IPS-18a (cell line): ENCODE measurements at regions not wholly inside any gene's neighbourhood (a gene's known extent, or its start where the extent isn't known, plus 50 kb on each side); places are given as distances from the start of the nearest gene placed in this dataset.

Source experiments
- H3K27ac ChIP-seq: one replicate; pipeline ENCODE4 v1.5.1; 2013; ENCODE audit warnings: low read length
- H3K27me3 ChIP-seq: one replicate; pipeline ENCODE4 v1.6.1; 2013; ENCODE audit warnings: mild to moderate bottlenecking, low read length; ENCODE audit not compliant: control insufficient read depth, insufficient read depth
- H3K36me3 ChIP-seq: one replicate; pipeline ENCODE4 v1.6.1; 2013; ENCODE audit warnings: low read depth, low read length; ENCODE audit not compliant: control insufficient read depth
- H3K4me1 ChIP-seq: one replicate; pipeline ENCODE4 v1.6.1; 2013; ENCODE audit warnings: low read depth, low read length; ENCODE audit not compliant: control insufficient read depth
- H3K4me3 ChIP-seq: one replicate; pipeline ENCODE4 v1.5.1; 2013; ENCODE audit warnings: low read length
- H3K9ac ChIP-seq: one replicate; pipeline ENCODE4 v1.6.1; 2013; ENCODE audit warnings: mild to moderate bottlenecking, low read length, moderate library complexity
- H3K9me3 ChIP-seq: one replicate; pipeline ENCODE4 v1.6.1; 2013; ENCODE audit warnings: low read depth, low read length; ENCODE audit not compliant: control insufficient read depth

DNA sequence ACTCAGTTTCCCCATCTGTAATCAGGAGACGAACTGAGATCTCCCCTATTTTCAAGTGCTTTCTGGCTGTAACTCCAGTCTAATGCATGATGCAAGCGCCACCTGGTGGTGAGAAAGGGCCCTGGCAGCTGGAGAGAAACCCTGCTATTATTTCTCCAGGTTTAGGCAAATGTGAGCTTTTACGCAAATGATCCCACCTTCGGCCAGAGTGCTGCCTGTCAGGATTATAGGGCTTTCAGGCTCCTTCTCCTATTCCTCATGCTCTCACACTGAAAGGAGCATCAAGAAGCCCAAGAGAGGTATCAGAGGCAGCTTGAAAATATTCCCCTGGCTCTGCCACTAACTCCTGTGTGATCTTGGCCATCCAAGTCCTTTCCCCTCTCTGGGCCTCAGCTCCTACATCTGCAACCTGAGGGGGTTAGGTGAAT lies 93.9 kb upstream of the RASGRF1 start:
- Histone ChIP-seq H3K27ac (no peak overlapping the region), H3K4me1 (no peaks in the 10 kb centered on the region), H3K9ac (no peak overlapping the region), H3K4me3 (no peak overlapping the region), H3K27me3 (no peaks in the 10 kb centered on the region), H3K36me3 (no peaks in the 10 kb centered on the region), H3K9me3 (no peaks in the 10 kb centered on the region)

GRCh38 chr15:79180318-79180717 lies 89.7 kb upstream of the RASGRF1 start:
- Histone ChIP-seq H3K4me1 (no peaks in the 10 kb centered on the region), H3K4me3 (no peak overlapping the region), H3K9me3 (no peaks in the 10 kb centered on the region), H3K27ac (no peak overlapping the region), H3K9ac (no peak overlapping the region), H3K36me3 (no peaks in the 10 kb centered on the region), H3K27me3 (no peaks in the 10 kb centered on the region)

DNA sequence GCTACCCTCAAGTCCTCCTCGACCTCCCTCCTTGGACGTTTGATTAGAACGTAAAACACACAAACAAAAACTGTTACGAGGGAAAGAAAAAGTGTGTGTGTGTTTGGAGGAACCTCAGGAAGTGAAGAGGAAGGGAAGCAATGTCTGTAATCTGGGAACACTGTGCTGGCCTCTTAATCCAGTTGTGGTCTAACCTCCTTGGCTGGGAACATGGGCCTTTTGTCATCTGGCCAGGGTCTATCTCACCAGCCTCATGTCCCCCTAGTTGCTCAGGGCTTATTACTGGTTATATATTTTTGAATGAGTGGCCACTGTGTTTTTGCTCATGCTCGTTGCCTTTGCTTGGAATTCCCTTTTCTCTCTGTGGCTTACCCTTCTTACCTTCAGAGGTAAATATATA lies 89.0 kb upstream of the RASGRF1 start:
- Histone ChIP-seq H3K4me3 (no peak overlapping the region), H3K36me3 (no peaks in the 10 kb centered on the region), H3K27me3 (no peaks in the 10 kb centered on the region), H3K4me1 (no peaks in the 10 kb centered on the region), H3K27ac (no peak overlapping the region), H3K9me3 (no peaks in the 10 kb centered on the region), H3K9ac (no peak overlapping the region)

DNA sequence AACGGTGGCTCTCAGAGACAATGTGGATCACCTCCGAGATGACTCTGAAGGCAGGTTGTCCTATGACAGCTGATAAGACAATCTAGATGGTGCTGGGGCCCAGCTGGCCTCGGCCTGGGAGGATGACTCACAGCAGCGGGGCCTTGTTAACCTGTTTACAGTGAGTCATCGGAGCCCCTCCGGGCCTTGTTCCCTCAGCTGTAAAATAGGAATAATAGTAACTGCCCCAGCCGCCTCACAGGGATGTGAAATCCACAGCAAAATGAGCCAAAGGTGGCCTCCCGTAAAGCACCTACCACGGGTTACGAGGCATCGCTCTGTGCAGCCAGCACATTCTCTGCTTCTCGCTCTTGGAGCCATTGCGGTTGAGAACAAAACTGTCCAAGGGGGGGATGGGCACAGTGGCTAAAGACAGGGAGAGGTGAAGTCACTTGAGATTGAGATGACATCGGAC lies 88.6 kb upstream of the RASGRF1 start:
- Histone ChIP-seq H3K27ac (no peak overlapping the region), H3K27me3 (no peaks in the 10 kb centered on the region), H3K9me3 (no peaks in the 10 kb centered on the region), H3K36me3 (no peaks in the 10 kb centered on the region), H3K9ac (no peak overlapping the region), H3K4me3 (no peak overlapping the region), H3K4me1 (no peaks in the 10 kb centered on the region)

GRCh38 chr15:79178594-79178993 lies 88.0 kb upstream of the RASGRF1 start:
- no peak overlapping the region for H3K27ac ChIP-seq
- H3K27me3 ChIP-seq, result no peaks in the 10 kb centered on the region
- no peak overlapping the region for H3K9ac ChIP-seq
- no peak overlapping the region for H3K4me3 ChIP-seq
- no peaks in the 10 kb centered on the region for H3K36me3 ChIP-seq
- H3K4me1 ChIP-seq, result no peaks in the 10 kb centered on the region
- no peaks in the 10 kb centered on the region for H3K9me3 ChIP-seq

DNA sequence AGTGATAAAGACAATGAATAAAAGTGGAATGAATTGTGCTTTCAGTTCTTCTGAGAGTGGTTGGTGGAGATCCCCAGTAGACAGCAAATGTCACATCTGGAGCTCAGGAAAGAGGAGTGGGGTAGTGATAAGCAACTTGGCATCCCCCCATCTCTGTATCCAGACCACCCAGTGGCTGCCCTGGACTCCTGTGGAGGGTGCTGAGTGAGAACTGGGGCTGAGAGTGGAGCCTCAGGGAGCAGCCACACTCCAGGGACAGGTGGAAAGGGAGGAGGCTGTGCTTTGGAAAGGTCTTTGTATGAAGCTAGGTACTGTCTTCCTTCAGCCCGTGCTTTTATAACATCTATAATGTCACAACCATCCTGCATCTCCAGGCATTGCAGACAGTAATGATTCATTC lies 85.6 kb upstream of the RASGRF1 start:
- Histone ChIP-seq H3K4me1 (peaks cover 9% of the 10 kb centered on the region), H3K36me3 (no peaks in the 10 kb centered on the region), H3K4me3 (no peak overlapping the region), H3K27me3 (no peaks in the 10 kb centered on the region), H3K27ac (no peak overlapping the region), H3K9me3 (no peaks in the 10 kb centered on the region), H3K9ac (no peak overlapping the region)

DNA sequence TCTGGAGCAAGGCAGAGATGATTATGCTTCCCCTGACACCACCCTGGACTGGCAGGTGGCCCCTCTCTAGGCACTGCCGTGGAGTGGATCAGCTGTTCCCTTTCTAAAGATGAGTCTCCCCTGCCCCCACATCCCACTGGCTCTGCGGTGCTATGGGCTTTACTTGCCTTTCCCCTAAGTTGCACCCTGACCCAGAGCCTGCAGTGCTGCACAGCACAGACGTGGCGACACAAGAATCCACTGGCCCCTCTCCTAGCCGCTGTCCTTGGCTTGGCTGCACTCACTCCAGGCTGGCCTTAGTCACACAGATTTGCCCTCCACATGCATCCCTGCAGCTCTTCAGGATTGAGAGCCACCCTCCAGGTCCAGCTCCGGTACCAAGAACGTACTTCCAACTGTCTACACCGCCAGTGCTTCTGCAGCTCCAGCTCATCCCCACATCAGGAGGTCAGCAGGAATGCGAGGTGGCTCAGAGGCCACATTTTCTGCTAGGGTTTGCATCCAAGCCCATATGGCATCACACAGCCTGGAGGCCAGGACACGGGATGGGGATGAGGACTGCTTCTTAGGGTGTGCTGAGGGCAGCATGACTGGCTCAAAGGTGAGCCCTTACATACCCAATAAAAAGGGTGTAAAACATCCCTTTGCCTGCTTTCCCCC lies 82.4 kb upstream of the RASGRF1 start:
- no peak overlapping the region for H3K4me3 ChIP-seq
- no peak overlapping the region for H3K9ac ChIP-seq
- no peaks in the 10 kb centered on the region for H3K27me3 ChIP-seq
- H3K27ac ChIP-seq, result no peak overlapping the region
- no peaks in the 10 kb centered on the region for H3K36me3 ChIP-seq
- H3K9me3 ChIP-seq, result no peaks in the 10 kb centered on the region
- peaks cover 13% of the 10 kb centered on the region for H3K4me1 ChIP-seq

DNA sequence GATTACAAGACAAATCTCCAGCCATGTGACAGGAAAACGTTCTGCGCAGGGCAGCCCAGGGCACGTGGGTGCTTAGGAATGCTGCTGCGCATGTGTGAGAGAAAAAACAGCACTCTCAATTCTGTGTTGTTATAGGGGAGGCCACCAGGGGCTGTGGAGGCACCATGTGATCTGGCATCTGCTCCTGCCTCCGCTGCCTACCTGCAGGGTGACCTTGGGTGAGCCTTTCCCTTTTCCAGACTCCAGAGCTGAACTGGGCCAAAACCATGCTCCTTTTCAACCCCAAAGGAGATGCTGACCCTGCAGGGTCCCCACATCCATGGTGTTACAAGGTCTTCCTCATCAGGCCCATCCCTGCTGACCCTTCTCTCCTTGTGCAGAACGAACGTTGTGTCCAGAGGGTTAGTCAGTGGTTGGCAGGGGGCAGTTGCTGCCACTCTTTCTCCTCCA lies 81.5 kb upstream of the RASGRF1 start:
- H3K27me3 ChIP-seq, result no peaks in the 10 kb centered on the region
- H3K9ac ChIP-seq, result no peak overlapping the region
- H3K27ac ChIP-seq, result no peak overlapping the region

DNA sequence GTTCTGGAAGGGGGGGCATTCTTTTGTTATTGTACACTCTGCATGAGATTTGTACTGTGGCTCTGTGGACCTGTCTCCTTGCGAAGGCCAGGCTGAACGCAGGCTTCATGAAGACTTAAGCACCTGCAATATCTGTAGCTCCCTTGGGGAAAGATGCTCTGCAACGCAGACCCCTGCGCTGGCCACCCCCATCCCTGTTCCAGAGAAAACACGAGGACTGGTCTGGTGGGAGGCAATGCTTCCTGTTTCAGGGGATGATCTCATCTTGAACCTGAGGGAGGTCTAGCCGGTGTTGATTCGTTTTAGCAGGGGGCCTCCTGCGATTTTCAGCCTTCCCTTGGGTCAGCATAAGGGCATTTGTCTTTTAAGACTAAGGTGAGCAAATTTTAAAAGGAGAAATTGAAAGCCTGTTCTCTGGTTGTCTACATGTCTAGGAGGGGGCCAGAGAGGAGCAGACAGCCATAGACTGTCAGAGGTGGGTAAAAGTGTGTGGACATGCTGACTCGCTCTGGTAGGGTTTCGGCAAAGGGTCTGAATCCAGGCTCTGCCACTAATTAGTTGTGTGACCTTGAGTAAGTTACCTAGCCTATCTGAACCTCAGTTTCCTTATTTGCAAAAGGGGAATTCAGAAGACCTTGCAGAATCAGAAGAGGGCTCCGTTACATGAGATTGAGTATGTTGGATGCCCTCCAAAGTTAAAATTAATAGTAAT lies 80.9 kb upstream of the RASGRF1 start:
- Histone ChIP-seq H3K4me1 (peaks cover 13% of the 10 kb centered on the region), H3K9me3 (no peaks in the 10 kb centered on the region), H3K4me3 (no peak overlapping the region), H3K27me3 (no peaks in the 10 kb centered on the region), H3K36me3 (no peaks in the 10 kb centered on the region), H3K27ac (no peak overlapping the region), H3K9ac (no peak overlapping the region)

More for the DNA sequence above, 81.5 kb upstream of the RASGRF1 start:
- no peaks in the 10 kb centered on the region for H3K9me3 ChIP-seq
- no peak overlapping the region for H3K4me3 ChIP-seq
- H3K4me1 ChIP-seq, result peaks cover 13% of the 10 kb centered on the region
- no peaks in the 10 kb centered on the region for H3K36me3 ChIP-seq

- no peak overlapping the region for H3K27ac ChIP-seq
- no peak overlapping the region for H3K4me3 ChIP-seq
- H3K36me3 ChIP-seq, result no peaks in the 10 kb centered on the region
- no peak overlapping the region for H3K9ac ChIP-seq
- no peaks in the 10 kb centered on the region for H3K9me3 ChIP-seq
- peaks cover 13% of the 10 kb centered on the region for H3K4me1 ChIP-seq
- H3K27me3 ChIP-seq, result no peaks in the 10 kb centered on the region
Measured at GRCh38 chr15:79170256-79170664, 79.7 kb upstream of the RASGRF1 start.

DNA sequence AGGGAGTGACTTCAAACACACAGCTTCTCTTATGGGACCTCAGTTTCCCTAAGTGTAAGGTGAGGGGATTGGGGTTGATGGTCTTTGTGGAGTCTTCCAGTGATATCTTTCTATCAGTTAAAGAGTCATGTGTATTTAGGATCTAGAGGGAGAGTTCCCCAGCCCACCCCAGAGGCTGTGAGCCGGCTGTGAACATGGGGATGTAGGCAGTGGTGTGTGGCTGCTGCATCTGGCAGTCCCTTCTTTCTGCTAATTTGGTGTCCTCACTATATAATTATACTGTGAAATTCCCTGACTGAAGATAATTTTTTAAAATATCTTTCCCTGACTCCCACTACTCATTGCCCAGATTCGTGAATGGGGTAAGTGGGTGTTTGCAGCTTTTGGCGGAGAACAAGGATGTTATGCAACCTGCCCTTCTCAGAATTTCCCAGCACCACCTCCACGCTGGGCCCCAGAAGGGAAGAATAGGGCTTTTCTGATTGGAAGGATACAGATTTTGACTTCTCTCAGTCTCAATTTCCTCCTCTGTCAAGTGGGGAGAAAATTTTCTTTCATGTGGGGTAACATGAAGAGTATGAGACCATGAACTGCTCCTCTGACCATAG lies 79.0 kb upstream of the RASGRF1 start:
- H3K27me3 ChIP-seq, result no peaks in the 10 kb centered on the region
- no peak overlapping the region for H3K9ac ChIP-seq
- peaks cover 13% of the 10 kb centered on the region for H3K4me1 ChIP-seq
- no peak overlapping the region for H3K27ac ChIP-seq
- H3K36me3 ChIP-seq, result no peaks in the 10 kb centered on the region
- no peaks in the 10 kb centered on the region for H3K9me3 ChIP-seq
- no peak overlapping the region for H3K4me3 ChIP-seq
